Left ventricle myocardium inferior (tissue), 1 donor: ENCODE measurements at regions not wholly inside any gene's neighbourhood (a gene's known extent, or its start where the extent isn't known, plus 50 kb on each side); places are given as distances from the start of the nearest gene placed in this dataset.

Experiments used
- DNase-seq: peaks from one replicate; pipeline ENCODE4 v3.0.0-alpha.2; 2020
- H3K27ac ChIP-seq: fragments of 200-600 bp; replicated peaks from 2 replicates; pipeline ENCODE4 v1.8.0; 2021
- H3K27me3 ChIP-seq: fragments of 200-600 bp; 2 replicates; pipeline ENCODE4 v1.8.0; 2021; ENCODE audit warnings: low read depth
- H3K36me3 ChIP-seq: fragments of 200-600 bp; 2 replicates; pipeline ENCODE4 v1.8.0; 2021
- H3K4me1 ChIP-seq: fragments of 200-600 bp; 2 replicates; pipeline ENCODE4 v1.8.0; 2021
- H3K4me3 ChIP-seq: fragments of 200-600 bp; 2 replicates; pipeline ENCODE4 v1.8.0; 2021; ENCODE audit warnings: mild to moderate bottlenecking, moderate library complexity
- H3K9me3 ChIP-seq: fragments of 200-600 bp; replicated peaks from 2 replicates; pipeline ENCODE4 v1.8.0; 2021
- CTCF ChIP-seq: fragments of 200-600 bp; IDR thresholded peaks from 2 replicates; pipeline ENCODE4 v1.8.0; 2021; ENCODE audit warnings: antibody characterized with exemption, mild to moderate bottlenecking, borderline replicate concordance
- intact Hi-C: fragments of 100-400 bp; cut with micrococcal nuclease; formaldehyde crosslinking; loops from one replicate; pipeline ENCODE4 v1.11.0; 2022
- donor health status: DM: no; HTN: yes; CAD: no; lungs with severe emphysema.

DNA sequence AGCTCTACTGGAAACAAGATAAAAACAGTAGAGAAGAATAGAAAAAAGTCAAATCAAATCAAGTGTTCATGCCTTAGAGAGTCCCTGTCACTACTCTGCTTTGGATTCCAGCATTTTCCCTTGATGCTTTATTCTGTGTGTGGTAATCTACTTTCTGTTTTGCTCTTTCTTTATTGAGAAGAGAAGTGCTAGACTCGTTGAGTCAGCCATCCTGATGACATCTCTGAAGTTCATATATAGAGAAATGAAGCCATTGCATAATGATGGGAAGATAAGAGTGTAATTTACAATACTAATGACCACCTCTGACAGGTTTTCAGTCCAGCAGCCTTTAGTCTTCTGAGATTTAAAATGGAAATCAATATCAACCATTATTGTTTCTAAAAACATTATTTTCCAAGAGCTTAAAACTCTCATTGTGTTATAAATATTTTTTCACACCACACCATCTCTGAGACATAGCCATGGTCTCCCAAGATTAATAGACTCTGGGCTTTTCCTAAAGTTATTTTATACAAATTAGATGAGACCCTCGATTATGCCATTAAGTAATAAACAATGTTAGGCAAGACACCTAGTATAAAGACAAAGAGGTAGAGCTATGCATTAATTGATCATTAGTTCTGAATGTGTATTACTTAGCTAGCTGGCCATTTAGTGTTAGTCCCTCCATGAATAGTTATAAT, 679.0 kb upstream of the ACVR2A start:
- TF ChIP-seq CTCF = no peak
- Histone ChIP-seq H3K9me3 (no peaks in the 10 kb centered on the region), H3K4me1 (no peaks in the 10 kb centered on the region), H3K4me3 (no peak overlapping the region), H3K27ac (no peak overlapping the region), H3K27me3 (no peaks in the 10 kb centered on the region), H3K36me3 (no peaks in the 10 kb centered on the region)
- intact Hi-C loops = no loop called here
- no peak for DNase-seq

DNA sequence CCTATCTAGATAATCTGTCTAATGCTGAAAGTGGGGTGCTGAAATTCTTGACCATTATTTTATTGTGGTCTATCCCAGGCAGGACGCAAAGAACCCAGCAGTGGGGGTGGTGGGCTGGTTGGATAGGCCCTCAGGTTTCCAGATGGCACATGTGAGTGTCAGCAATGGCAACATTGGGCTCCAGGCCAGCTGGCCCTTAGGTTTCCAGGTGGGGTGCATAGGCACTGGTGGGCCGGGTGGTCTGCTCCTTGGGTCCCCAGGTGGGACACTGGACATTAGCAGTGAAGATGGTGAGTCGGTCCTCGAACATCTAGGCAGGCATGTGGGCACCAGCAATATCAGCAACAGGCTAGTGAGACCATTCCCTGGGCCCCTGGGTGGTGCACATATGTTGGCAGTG, 680.3 kb upstream of the ACVR2A start:
- Histone ChIP-seq H3K27me3 (no peaks in the 10 kb centered on the region), H3K36me3 (no peaks in the 10 kb centered on the region), H3K27ac (no peak overlapping the region), H3K4me3 (no peak overlapping the region), H3K9me3 (no peaks in the 10 kb centered on the region), H3K4me1 (no peaks in the 10 kb centered on the region)
- intact Hi-C loops = no loop called here
- no peak for DNase-seq
- TF ChIP-seq CTCF = no peak

DNA sequence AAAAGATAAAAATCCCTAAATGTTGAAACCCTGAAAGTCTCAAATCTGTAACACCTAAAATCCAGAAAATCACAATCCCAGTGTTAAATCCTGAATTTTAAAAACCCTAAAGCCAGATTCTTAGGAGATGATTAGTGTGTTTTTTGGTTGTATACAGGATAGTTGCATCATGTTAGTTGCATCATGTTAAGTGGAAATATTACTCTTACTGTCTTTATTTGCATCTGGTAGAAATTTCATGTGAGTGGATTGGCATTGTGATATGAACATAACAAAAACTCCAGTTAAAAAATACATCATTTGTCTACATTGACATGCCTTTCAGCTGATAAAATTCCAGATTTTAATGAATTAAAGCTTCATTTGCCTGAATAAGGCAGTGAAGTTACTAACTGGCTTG, 683.1 kb upstream of the ACVR2A start:
- DNase-seq = no peak
- Histone ChIP-seq H3K27me3 (no peaks in the 10 kb centered on the region), H3K36me3 (no peaks in the 10 kb centered on the region), H3K9me3 (no peaks in the 10 kb centered on the region), H3K27ac (no peak overlapping the region), H3K4me1 (no peaks in the 10 kb centered on the region), H3K4me3 (no peak overlapping the region)
- TF ChIP-seq CTCF = no peak
- intact Hi-C loops = no loop called here

DNA sequence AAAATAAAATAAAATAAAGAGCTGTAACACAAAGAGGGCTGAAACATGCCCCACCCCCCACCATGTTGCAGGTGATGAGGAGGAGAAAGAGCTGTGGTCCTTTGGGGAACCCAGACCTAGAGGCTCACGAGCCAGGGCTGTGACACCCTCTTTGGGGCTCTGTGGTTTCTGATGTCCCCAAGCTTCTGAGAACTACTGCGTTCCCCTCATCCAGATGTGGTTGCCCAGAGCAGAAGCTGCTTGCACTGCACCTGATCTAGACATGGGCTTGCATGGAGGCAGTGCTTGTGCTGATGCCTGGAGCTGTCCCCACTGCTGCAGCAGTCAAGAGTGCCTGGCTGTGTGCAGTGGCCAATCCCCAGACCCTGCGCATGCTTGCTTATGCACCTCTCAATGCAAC, 687.9 kb upstream of the ACVR2A start:
- DNase-seq = no peak
- no peaks in the 10 kb centered on the region for H3K4me1 ChIP-seq
- no peak overlapping the region for H3K27ac ChIP-seq
- no peaks in the 10 kb centered on the region for H3K36me3 ChIP-seq
- TF ChIP-seq CTCF = no peak
- intact Hi-C loops = no loop called here
- no peaks in the 10 kb centered on the region for H3K9me3 ChIP-seq
- H3K27me3 ChIP-seq = no peaks in the 10 kb centered on the region
- no peak overlapping the region for H3K4me3 ChIP-seq

- Histone ChIP-seq H3K27me3 (no peaks in the 10 kb centered on the region), H3K27ac (no peak overlapping the region), H3K9me3 (no peaks in the 10 kb centered on the region), H3K4me1 (no peaks in the 10 kb centered on the region), H3K36me3 (no peaks in the 10 kb centered on the region), H3K4me3 (no peak overlapping the region)
- intact Hi-C loops = no loop called here
- DNase-seq = no peak
- TF ChIP-seq CTCF = no peak
Observed at GRCh38 chr2:147150241-147150635, 694.6 kb upstream of the ACVR2A start.
